ENCODE measurements at regions not wholly inside any gene's neighbourhood (a gene's known extent, or its start where the extent isn't known, plus 50 kb on each side); places are given as distances from the start of the nearest gene placed in this dataset.

- POLR2A ChIA-PET, result no interaction called here
- CTCF ChIA-PET, result no interaction called here
- no peak for DNase-seq (ENCODE audit: low read depth, low spot score)
- TF ChIP-seq CTCF (IDR thresholded peaks at IDR 0.05; ENCODE audit: insufficient read depth, low read length, missing control alignments), result no peak
- H3K4me3 ChIP-seq (ENCODE audit: low read depth, low read length), result no peak overlapping the region
These were observed 160.5 kb upstream of the TNRC6C start for GRCh38 chr17:77798031-77798430.

DNA sequence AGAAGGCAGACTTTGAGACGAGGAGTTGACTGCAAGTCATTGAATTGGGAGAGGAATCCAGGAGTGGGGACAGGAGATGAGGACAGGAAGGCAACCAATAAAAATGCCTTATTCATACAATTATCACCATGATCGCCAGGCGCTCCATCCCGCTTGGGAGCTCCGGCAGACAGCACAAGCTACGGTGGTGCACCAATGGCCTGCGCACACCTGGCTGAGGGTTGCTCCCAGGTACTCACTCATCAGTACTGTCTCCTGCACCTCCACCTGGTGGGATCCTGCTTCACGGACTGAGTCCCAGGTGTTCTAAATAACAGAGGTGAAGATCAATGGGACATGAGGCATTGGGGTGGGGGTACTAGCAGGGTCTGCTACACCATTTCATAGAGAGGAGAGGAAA, 160.0 kb upstream of the TNRC6C start:
- POLR2A ChIA-PET, result no interaction called here
- no peak overlapping the region for H3K4me3 ChIP-seq (ENCODE audit: low read depth, low read length)
- TF ChIP-seq CTCF (IDR thresholded peaks at IDR 0.05; ENCODE audit: insufficient read depth, low read length, missing control alignments), result no peak
- no peak for DNase-seq (ENCODE audit: low read depth, low spot score)
- CTCF ChIA-PET, result no interaction called here

- ChIA-PET CTCF (no interaction called here), POLR2A (no interaction called here)
- no peak for DNase-seq (ENCODE audit: low read depth, low spot score)
- TF ChIP-seq CTCF (IDR thresholded peaks at IDR 0.05; ENCODE audit: insufficient read depth, low read length, missing control alignments), result no peak
- no peak overlapping the region for H3K4me3 ChIP-seq (ENCODE audit: low read depth, low read length)
These were observed 157.7 kb upstream of the TNRC6C start for GRCh38 chr17:77800816-77801215.

DNA sequence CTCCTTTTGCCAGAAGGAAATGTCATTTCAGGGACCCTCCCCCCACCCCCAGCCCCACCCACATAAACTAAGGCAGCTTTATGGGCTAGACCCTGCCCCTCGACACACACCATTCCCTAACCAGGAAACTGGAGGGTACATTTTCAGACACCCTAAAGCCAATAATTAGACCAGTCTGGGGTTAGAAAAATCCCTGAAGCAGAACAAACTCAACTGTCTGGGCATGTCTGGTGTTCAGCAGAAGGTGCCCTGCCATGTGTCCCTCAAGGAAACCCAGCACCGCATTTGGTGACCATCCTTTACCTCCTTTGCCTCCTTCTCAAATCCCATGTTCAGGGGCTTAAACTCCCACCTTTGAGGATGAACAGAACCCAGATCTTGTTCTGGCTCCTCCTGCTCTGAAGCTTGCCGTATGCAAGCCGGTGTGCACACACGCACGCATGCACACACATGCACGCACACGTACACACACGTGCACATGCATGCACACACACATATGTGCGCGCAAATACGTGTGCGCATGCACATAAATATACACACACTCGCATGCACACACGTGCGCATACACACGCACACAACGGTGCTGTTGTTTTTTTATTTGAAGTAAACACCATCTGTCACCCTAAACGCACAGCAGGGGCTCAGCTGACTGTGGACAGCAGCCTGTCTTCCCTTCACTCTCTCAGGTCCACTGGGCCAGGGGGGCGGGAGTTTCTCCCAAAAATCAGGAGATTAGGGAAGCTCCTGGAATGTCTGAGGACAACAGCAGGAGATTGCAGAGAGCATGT, 156.8 kb upstream of the TNRC6C start:
- no peak for DNase-seq (ENCODE audit: low read depth, low spot score)
- POLR2A ChIA-PET, result no interaction called here
- no peak for TF ChIP-seq CTCF (IDR thresholded peaks at IDR 0.05; ENCODE audit: insufficient read depth, low read length, missing control alignments)
- CTCF ChIA-PET, result no interaction called here
- H3K4me3 ChIP-seq (ENCODE audit: low read depth, low read length), result no peak overlapping the region

- H3K4me3 ChIP-seq (ENCODE audit: low read depth, low read length), result no peak overlapping the region
- POLR2A ChIA-PET, result no interaction called here
- CTCF ChIA-PET, result no interaction called here
- TF ChIP-seq CTCF (IDR thresholded peaks at IDR 0.05; ENCODE audit: insufficient read depth, low read length, missing control alignments), result no peak
- no peak for DNase-seq (ENCODE audit: low read depth, low spot score)
These were observed 156.2 kb upstream of the TNRC6C start for GRCh38 chr17:77802333-77802615.

DNA sequence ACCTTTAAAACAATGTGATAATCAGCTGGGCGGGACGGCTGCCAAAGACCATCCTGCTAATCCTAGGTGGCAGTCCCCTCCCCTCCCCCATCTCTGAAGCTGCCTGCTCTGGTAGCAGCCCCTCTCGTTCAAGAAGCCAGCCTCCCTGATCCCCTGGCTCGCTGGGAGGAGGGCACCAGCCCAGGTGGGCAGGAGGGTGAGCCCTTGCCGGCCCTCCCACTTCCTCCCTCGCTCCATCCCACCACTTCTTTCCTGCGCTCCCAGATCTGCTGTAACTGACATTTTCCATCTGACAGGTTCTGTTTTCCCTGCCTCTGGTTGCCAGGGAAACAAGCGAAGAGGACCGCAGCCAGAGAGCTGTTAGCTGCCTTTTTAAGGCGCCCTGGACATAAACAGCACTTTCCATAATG, 155.7 kb upstream of the TNRC6C start:
- POLR2A ChIA-PET, result no interaction called here

More for the DNA sequence above, 155.7 kb upstream of the TNRC6C start:
- TF ChIP-seq CTCF (IDR thresholded peaks at IDR 0.05; ENCODE audit: insufficient read depth, low read length, missing control alignments), result no peak
- H3K4me3 ChIP-seq (ENCODE audit: low read depth, low read length), result no peak overlapping the region
- DNase-seq (ENCODE audit: low read depth, low spot score), result no peak
- CTCF ChIA-PET, result no interaction called here

All from AG04449 (cell line).